Cardiac fibroblast (primary cell): ENCODE measurements at regions not wholly inside any gene's neighbourhood (a gene's known extent, or its start where the extent isn't known, plus 50 kb on each side); places are given as distances from the start of the nearest gene placed in this dataset.

Source experiments
- DNase-seq, 2 donors: peaks; one replicate each; pipeline versions ENCODE4 v3.0.0 to v3.0.0-alpha.2; 2010; ENCODE audit warnings: low read depth in 2 of 2
- H3K4me3 ChIP-seq, 2 donors: replicated peaks in 1 of 2; 1 replicate in 1 of 2; 2 replicates in 1 of 2; pipeline ENCODE4 v1.5.1; 2011; ENCODE audit warnings: low read depth in 2 of 2, low read length in 2 of 2, mild to moderate bottlenecking in 2 of 2, moderate library complexity in 1 of 2
- TF ChIP-seq, protein P1 (sequence below): IDR thresholded peaks from one replicate; pipeline ENCODE4 v1.5.1; 2011; ENCODE audit warnings: low read depth, mild to moderate bottlenecking, low read length, inconsistent platforms

DNA sequence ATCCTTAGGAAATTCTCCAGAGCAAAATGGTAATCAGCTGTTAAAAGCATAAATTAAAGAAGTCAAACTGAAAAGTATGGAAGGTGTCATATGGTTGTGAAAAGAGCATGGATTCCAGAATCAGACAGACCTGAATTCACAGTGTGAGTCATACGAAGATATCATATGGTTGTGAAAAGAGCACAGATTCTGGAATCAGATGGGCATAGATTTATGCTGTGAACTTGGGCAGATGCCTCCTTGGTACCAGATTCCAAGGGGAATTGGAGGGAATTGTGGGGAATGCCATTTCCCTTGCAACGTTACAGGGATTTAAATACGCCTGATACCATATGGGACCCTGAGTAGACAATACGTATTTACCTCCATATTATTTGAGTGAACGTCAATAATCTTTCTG is 183.7 kb downstream of the GALC start:
- TF ChIP-seq, protein P1, sequence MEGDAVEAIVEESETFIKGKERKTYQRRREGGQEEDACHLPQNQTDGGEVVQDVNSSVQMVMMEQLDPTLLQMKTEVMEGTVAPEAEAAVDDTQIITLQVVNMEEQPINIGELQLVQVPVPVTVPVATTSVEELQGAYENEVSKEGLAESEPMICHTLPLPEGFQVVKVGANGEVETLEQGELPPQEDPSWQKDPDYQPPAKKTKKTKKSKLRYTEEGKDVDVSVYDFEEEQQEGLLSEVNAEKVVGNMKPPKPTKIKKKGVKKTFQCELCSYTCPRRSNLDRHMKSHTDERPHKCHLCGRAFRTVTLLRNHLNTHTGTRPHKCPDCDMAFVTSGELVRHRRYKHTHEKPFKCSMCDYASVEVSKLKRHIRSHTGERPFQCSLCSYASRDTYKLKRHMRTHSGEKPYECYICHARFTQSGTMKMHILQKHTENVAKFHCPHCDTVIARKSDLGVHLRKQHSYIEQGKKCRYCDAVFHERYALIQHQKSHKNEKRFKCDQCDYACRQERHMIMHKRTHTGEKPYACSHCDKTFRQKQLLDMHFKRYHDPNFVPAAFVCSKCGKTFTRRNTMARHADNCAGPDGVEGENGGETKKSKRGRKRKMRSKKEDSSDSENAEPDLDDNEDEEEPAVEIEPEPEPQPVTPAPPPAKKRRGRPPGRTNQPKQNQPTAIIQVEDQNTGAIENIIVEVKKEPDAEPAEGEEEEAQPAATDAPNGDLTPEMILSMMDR = no peak
- no peak for DNase-seq
- H3K4me3 ChIP-seq = no peak overlapping the region

DNA sequence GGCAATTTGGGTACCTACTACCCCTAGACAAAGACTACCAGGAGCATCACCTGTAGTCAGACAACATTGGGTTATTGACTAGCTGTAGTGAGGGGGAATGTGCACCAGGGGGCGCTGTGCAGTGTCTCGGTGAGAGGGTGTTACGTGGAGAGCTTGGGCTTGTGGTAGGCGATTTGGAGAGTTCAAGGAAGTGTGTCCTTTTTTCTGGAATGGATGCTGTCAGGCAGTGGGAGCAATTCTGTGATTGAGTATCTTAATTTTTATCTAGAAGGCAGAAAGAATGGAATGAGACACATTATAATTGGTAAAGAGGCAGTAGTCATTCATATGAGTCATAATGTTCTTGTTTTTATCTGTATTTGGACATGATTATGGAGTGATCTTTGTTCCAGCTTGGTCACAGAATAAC is 187.7 kb downstream of the GALC start:
- DNase-seq = peak; percentile 17 to 28
- no peak overlapping the region for H3K4me3 ChIP-seq
- TF ChIP-seq, protein P1 = peak; percentile 51

DNA sequence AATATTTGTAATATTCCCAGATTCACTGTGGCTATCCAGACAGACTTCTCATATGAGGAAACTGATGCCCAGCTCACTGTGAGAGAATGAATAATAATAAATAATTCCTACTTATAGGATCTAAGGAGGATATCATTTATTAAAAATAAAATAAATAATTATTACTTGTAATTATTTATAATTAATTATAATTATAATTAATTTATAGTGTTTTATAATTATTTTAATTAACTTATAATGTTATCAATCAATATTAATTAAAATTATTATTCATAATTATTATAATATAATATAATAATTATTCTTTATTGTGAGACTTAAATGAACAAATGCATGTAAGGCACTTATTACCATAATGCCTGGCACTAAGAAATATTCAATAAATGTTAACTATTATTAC is 192.8 kb downstream of the GALC start:
- TF ChIP-seq, protein P1 = no peak
- H3K4me3 ChIP-seq = no peak overlapping the region
- no peak for DNase-seq

DNA sequence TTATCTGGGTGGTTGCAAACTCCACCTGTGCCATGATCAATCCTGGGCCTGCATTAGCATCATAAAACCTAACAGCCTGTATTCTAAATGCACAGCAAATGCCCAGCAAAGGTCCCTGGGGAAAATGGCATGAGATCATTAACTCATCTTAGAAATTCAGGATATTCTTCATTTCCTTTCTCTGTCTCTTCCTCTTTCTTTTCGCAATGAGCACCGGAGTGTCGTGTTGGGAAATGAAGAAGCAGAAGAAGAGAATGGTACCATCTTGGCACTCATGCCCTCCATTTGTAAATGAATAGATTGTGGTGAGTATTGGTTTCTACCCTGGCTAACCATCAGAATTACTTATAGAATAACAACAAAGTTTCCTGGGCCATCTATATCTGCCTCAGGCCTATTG is 193.6 kb downstream of the GALC start:
- TF ChIP-seq, protein P1 = no peak
- no peak overlapping the region for H3K4me3 ChIP-seq
- no peak for DNase-seq

DNA sequence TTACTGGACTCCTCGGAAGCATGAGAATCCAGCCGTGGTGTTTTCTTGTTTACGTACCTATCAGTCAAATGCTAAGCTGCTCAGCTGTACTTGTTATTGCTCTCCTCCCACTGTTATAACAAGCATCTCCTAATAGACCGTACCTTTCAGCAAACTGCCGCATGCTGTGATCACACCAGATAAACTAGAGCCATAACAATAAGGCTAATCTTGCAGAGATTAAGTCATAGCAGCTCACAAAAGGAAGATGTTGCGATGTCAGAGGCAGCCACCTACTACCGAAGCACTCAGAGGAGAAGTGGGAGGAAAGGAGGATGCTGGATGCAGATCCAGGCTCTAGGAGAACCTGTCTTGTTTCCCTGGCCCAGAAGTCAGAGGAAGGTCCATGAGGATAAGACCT is 196.0 kb downstream of the GALC start:
- TF ChIP-seq, protein P1 = no peak
- no peak overlapping the region for H3K4me3 ChIP-seq
- no peak for DNase-seq

DNA sequence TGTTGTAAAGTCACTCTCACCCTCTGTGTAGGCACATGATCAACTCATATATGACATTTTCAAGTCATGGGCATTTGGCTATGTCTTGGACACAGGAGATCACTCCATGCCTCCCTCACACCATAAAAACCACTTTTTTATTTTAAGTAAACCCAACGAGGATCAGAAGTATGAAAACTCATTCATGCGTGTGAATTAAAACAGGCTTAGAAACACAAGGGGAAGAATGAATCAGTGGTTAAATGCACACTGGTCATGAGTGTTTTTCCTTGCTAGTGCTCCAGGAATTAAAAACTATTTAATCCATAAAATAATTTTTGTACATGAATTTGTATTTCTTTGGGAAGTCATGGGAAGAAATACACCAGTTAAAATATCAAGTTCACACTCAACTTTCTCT is 198.4 kb downstream of the GALC start:
- DNase-seq = no peak
- TF ChIP-seq, protein P1 = no peak
- no peak overlapping the region for H3K4me3 ChIP-seq

DNA sequence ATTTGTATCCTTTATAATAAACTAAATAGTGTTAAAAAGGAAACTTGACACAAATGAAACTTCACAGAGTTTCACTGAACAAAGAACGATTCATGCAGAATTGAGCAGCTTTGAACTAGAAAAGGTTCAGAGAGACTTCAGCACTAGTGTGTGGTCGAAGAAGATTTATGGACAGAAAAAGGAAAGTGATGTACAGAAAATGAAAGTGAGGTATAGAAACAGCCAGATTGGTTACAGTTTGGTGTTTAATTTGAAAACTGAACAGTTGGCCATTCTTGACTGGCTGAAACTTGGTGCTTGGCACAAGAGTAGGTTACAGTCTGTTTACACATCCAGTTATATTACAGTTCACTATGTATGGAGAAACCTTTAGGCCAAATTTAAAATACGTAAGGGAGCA is 207.1 kb downstream of the GALC start:
- DNase-seq = no peak
- TF ChIP-seq, protein P1 = no peak
- no peak overlapping the region for H3K4me3 ChIP-seq
